ENCODE measurements at regions not wholly inside any gene's neighbourhood (a gene's known extent, or its start where the extent isn't known, plus 50 kb on each side); places are given as distances from the start of the nearest gene placed in this dataset.

- TF ChIP-seq ZFX (IDR thresholded peaks at IDR 0.05; ENCODE audit: borderline replicate concordance) (no peak), CTCF (IDR thresholded peaks at IDR 0.05) (no peak)
- H3K27ac ChIP-seq, result no peak overlapping the region
Measured at GRCh38 chr5:116652903-116653302, 78.3 kb upstream of the SEMA6A start.

- no peak overlapping the region for H3K27ac ChIP-seq
- TF ChIP-seq ZFX (IDR thresholded peaks at IDR 0.05; ENCODE audit: borderline replicate concordance) (no peak), CTCF (IDR thresholded peaks at IDR 0.05) (no peak)
Measured at GRCh38 chr5:116652196-116652729, 77.6 kb upstream of the SEMA6A start.

GRCh38 chr5:116651653-116652052 lies 77.0 kb upstream of the SEMA6A start:
- no peak for TF ChIP-seq CTCF (IDR thresholded peaks at IDR 0.05)
- no peak for TF ChIP-seq ZFX (IDR thresholded peaks at IDR 0.05; ENCODE audit: borderline replicate concordance)
- no peak overlapping the region for H3K27ac ChIP-seq

- TF ChIP-seq ZFX (IDR thresholded peaks at IDR 0.05; ENCODE audit: borderline replicate concordance) (no peak), CTCF (IDR thresholded peaks at IDR 0.05) (no peak)
Measured at GRCh38 chr5:116650964-116651363, 76.3 kb upstream of the SEMA6A start.

GRCh38 chr5:116650544-116650943 lies 75.9 kb upstream of the SEMA6A start:
- TF ChIP-seq ZFX (IDR thresholded peaks at IDR 0.05; ENCODE audit: borderline replicate concordance) (no peak), CTCF (IDR thresholded peaks at IDR 0.05) (no peak)
- H3K27ac ChIP-seq, result no peak overlapping the region

More at GRCh38 chr5:116650964-116651363, 76.3 kb upstream of the SEMA6A start:
- H3K27ac ChIP-seq, result no peak overlapping the region

GRCh38 chr5:116646611-116647289 lies 72.1 kb upstream of the SEMA6A start:
- H3K27ac ChIP-seq, result no peak overlapping the region
- TF ChIP-seq ZFX (IDR thresholded peaks at IDR 0.05; ENCODE audit: borderline replicate concordance), result no peak
- TF ChIP-seq CTCF (IDR thresholded peaks at IDR 0.05), result no peak

- H3K27ac ChIP-seq, result no peak overlapping the region
- TF ChIP-seq CTCF (IDR thresholded peaks at IDR 0.05), result no peak
- no peak for TF ChIP-seq ZFX (IDR thresholded peaks at IDR 0.05; ENCODE audit: borderline replicate concordance)
Measured at GRCh38 chr5:116645627-116646026, 71.0 kb upstream of the SEMA6A start.

All from 22Rv1 (cell line).